ENCODE measurements at regions not wholly inside any gene's neighbourhood (a gene's known extent, or its start where the extent isn't known, plus 50 kb on each side); places are given as distances from the start of the nearest gene placed in this dataset.

DNA sequence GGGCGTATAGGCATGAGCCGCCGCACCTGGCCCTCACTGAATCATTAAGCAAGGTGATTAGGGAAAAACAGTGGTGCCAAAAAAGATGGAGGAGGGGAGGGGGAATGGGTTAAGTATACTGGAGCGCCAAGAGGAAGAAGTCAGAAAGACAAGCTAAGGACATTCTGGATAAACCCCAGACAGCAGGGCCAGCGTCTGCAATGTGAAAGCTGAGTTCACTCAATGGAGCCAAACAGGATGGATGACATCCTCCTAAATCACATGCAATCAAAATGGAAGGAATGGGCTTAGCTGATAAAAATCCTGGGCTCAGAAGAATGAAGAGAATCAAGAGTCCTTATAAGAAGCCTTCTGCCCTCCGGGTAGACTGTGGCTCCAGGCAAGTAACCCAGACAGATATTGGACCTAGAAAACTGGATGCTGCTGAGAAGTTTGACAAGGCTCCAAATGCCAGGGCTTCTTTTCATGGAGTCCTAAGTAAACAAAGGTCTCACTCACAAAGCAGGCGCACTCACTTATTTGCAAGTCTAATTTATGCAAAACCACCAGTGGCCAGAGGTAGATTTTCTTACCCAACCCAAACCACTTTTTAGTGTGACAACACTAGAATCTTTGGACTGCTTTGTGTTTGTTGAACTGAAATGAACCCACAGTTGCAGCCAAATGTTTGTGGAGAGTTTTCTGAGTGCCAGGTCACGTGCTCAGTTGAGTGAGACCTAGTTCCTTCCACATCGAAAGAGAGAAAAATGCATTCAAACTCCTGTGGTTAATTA is 519.1 kb upstream of the AUTS2 start:
- no peak for TF ChIP-seq SIN3A (conservative IDR thresholded peaks at IDR 0.05 in 1 of 2, IDR thresholded peaks at IDR 0.05 in 1 of 2; ENCODE audit: low read depth in 1 of 2, low read length in 2 of 2)
- no peak for TF ChIP-seq EZH2 (IDR thresholded peaks at IDR 0.05; ENCODE audit: low read depth, low read length, severe bottlenecking)
- no peak for TF ChIP-seq TEAD4 (IDR thresholded peaks at IDR 0.05; ENCODE audit: low read depth, low read length)
- TF ChIP-seq EP300 (IDR thresholded peaks at IDR 0.05; ENCODE audit: borderline replicate concordance in 1 of 2, low read depth in 2 of 2, low read length in 2 of 2), result no peak
- no peak for TF ChIP-seq GABPA (IDR thresholded peaks at IDR 0.05; ENCODE audit: borderline replicate concordance, insufficient read depth, low read length)
- no peak for TF ChIP-seq POLR2A (IDR thresholded peaks at IDR 0.05; ENCODE audit: control extremely low read depth in 1 of 2, low read depth in 2 of 2, low read length in 2 of 2)
- no peak for TF ChIP-seq MAFK (IDR thresholded peaks at IDR 0.05; ENCODE audit: low read depth, low read length)
- no peak for TF ChIP-seq CREB1 (IDR thresholded peaks at IDR 0.05)

All from H1 (cell line).